ENCODE measurements at regions not wholly inside any gene's neighbourhood (a gene's known extent, or its start where the extent isn't known, plus 50 kb on each side); places are given as distances from the start of the nearest gene placed in this dataset.

- no TSS peak for BruUV-seq (replicated peaks)
- no peaks in the 10 kb centered on the region for H3K27me3 Mint-ChIP-seq (ENCODE audit: insufficient read depth, unreplicated experiment)
- POLR2A ChIA-PET, result no interaction called here
Observed at GRCh38 chr3:165507060-165507459, 310.9 kb upstream of the SLITRK3 start.

GRCh38 chr3:165505657-165506056 is 309.5 kb upstream of the SLITRK3 start:
- DNase-seq, result no peak
- H3K4me1 ChIP-seq, result peaks cover 7% of the 10 kb centered on the region; the same call in 1 of the 2 replicates

More at GRCh38 chr3:165507060-165507459, 310.9 kb upstream of the SLITRK3 start:
- no peaks in the 10 kb centered on the region for H3K4me1 Mint-ChIP-seq (ENCODE audit: low read depth, unreplicated experiment)
- no peaks in the 10 kb centered on the region for H3K9me3 Mint-ChIP-seq (ENCODE audit: unreplicated experiment)
- CTCF ChIA-PET, result no interaction called here
- H3K27me3 ChIP-seq (replicated peaks; ENCODE audit: control insufficient read depth, insufficient read depth, low read length), result no peaks in the 10 kb centered on the region
- no peaks in the 10 kb centered on the region for H3K36me3 ChIP-seq (ENCODE audit: control insufficient read depth, insufficient read depth, low read length)
- intact Hi-C loops (cut with micrococcal nuclease; ENCODE audit: unreplicated experiment), result no loop called here
- H3K36me3 Mint-ChIP-seq (ENCODE audit: insufficient read depth, unreplicated experiment), result no peaks in the 10 kb centered on the region
- H3K27ac Mint-ChIP-seq (ENCODE audit: unreplicated experiment), result no peak overlapping the region
- DNase-seq, result no peak
- no peak overlapping the region for H3K4me3 Mint-ChIP-seq (ENCODE audit: unreplicated experiment)
- H3K4me1 ChIP-seq, result peaks cover 7% of the 10 kb centered on the region; the same call in 1 of the 2 replicates
- peaks cover 6% of the 10 kb centered on the region; the same call in 1 of the 2 replicates for H3K9me3 ChIP-seq
- TF ChIP-seq, protein P1, sequence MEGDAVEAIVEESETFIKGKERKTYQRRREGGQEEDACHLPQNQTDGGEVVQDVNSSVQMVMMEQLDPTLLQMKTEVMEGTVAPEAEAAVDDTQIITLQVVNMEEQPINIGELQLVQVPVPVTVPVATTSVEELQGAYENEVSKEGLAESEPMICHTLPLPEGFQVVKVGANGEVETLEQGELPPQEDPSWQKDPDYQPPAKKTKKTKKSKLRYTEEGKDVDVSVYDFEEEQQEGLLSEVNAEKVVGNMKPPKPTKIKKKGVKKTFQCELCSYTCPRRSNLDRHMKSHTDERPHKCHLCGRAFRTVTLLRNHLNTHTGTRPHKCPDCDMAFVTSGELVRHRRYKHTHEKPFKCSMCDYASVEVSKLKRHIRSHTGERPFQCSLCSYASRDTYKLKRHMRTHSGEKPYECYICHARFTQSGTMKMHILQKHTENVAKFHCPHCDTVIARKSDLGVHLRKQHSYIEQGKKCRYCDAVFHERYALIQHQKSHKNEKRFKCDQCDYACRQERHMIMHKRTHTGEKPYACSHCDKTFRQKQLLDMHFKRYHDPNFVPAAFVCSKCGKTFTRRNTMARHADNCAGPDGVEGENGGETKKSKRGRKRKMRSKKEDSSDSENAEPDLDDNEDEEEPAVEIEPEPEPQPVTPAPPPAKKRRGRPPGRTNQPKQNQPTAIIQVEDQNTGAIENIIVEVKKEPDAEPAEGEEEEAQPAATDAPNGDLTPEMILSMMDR (IDR thresholded peaks at IDR 0.05; ENCODE audit: insufficient read depth in 1 of 2, low read depth in 1 of 2, low read length in 1 of 2, severe bottlenecking in 1 of 2, unreplicated experiment in 1 of 2), result no peak
- no peak overlapping the region for H3K4me3 ChIP-seq (ENCODE audit: low read depth, low read length)

DNA sequence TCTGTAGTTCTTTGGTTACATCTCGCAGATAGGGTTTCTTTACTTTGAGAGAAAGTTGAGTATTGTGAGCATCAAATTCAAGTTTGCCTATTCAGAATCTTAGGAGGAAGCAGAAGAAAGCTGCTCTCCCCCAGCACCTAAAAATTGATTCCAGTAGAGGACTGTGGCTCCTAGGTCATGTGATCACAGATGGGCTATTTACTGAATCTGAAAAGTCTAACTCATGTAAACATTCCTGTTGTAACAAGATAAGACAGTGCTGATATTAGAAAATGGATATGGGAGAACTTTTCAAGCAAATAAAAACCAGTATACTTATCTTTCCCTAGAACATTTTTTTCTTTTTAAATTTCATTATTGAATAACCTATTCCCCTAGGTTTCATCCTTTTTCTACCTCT is 308.4 kb upstream of the SLITRK3 start:
- intact Hi-C loops (cut with micrococcal nuclease; ENCODE audit: unreplicated experiment), result no loop called here
- Mint-ChIP-seq H3K4me3 (ENCODE audit: unreplicated experiment) (no peak overlapping the region), H3K9me3 (ENCODE audit: unreplicated experiment) (no peaks in the 10 kb centered on the region), H3K36me3 (ENCODE audit: insufficient read depth, unreplicated experiment) (no peaks in the 10 kb centered on the region), H3K27me3 (ENCODE audit: insufficient read depth, unreplicated experiment) (no peaks in the 10 kb centered on the region), H3K4me1 (ENCODE audit: low read depth, unreplicated experiment) (no peaks in the 10 kb centered on the region), H3K27ac (ENCODE audit: unreplicated experiment) (no peak overlapping the region)
- POLR2A ChIA-PET, result no interaction called here
- TF ChIP-seq, protein P1 (IDR thresholded peaks at IDR 0.05; ENCODE audit: insufficient read depth in 1 of 2, low read depth in 1 of 2, low read length in 1 of 2, severe bottlenecking in 1 of 2, unreplicated experiment in 1 of 2), result no peak
- CTCF ChIA-PET, result no interaction called here
- BruUV-seq (replicated peaks), result no TSS peak
- Histone ChIP-seq H3K27me3 (replicated peaks; ENCODE audit: control insufficient read depth, insufficient read depth, low read length) (no peaks in the 10 kb centered on the region), H3K4me3 (ENCODE audit: low read depth, low read length) (no peak overlapping the region), H3K36me3 (ENCODE audit: control insufficient read depth, insufficient read depth, low read length) (no peaks in the 10 kb centered on the region), H3K4me1 (peaks cover 7% of the 10 kb centered on the region; the same call in 1 of the 2 replicates), H3K9me3 (peaks cover 6% of the 10 kb centered on the region; the same call in 1 of the 2 replicates)
- DNase-seq, result no peak

More at GRCh38 chr3:165505657-165506056, 309.5 kb upstream of the SLITRK3 start:
- Mint-ChIP-seq H3K4me3 (ENCODE audit: unreplicated experiment) (no peak overlapping the region), H3K9me3 (ENCODE audit: unreplicated experiment) (no peaks in the 10 kb centered on the region), H3K27me3 (ENCODE audit: insufficient read depth, unreplicated experiment) (no peaks in the 10 kb centered on the region), H3K4me1 (ENCODE audit: low read depth, unreplicated experiment) (no peaks in the 10 kb centered on the region), H3K36me3 (ENCODE audit: insufficient read depth, unreplicated experiment) (no peaks in the 10 kb centered on the region), H3K27ac (ENCODE audit: unreplicated experiment) (no peak overlapping the region)
- ChIA-PET CTCF (no interaction called here), POLR2A (no interaction called here)
- intact Hi-C loops (cut with micrococcal nuclease; ENCODE audit: unreplicated experiment), result no loop called here
- Histone ChIP-seq H3K36me3 (ENCODE audit: control insufficient read depth, insufficient read depth, low read length) (no peaks in the 10 kb centered on the region), H3K9me3 (peaks cover 6% of the 10 kb centered on the region; the same call in 1 of the 2 replicates), H3K27me3 (replicated peaks; ENCODE audit: control insufficient read depth, insufficient read depth, low read length) (no peaks in the 10 kb centered on the region), H3K4me3 (ENCODE audit: low read depth, low read length) (no peak overlapping the region)
- no TSS peak for BruUV-seq (replicated peaks)
- TF ChIP-seq, protein P1 (IDR thresholded peaks at IDR 0.05; ENCODE audit: insufficient read depth in 1 of 2, low read depth in 1 of 2, low read length in 1 of 2, severe bottlenecking in 1 of 2, unreplicated experiment in 1 of 2), result no peak
